Spleen (tissue), 11 donors: ENCODE measurements at regions not wholly inside any gene's neighbourhood (a gene's known extent, or its start where the extent isn't known, plus 50 kb on each side); places are given as distances from the start of the nearest gene placed in this dataset.

Experiments used
- DNase-seq: peaks from one replicate; pipeline ENCODE4 v3.0.0-alpha.2; 2020
- H3K27ac ChIP-seq, 8 donors: fragments of 200-600 bp; sonication (generic) in 7 of 8; 1 replicate in 4 of 8; 2 replicates in 4 of 8; pipeline versions ENCODE4 v1.5.0 to v1.8.0; 2016 to 2021; ENCODE audit warnings: inconsistent platforms in 4 of 8, mild to moderate bottlenecking in 4 of 8, moderate library complexity in 1 of 8
- H3K27me3 ChIP-seq, 7 donors: fragments of 200-600 bp; sonication (generic) in 6 of 7; replicated peaks in 1 of 7; 1 replicate in 4 of 7; 2 replicates in 3 of 7; pipeline versions ENCODE4 v1.5.0 to v1.8.0; 2016 to 2021; ENCODE audit warnings: inconsistent platforms in 3 of 7, mild to moderate bottlenecking in 1 of 7
- H3K36me3 ChIP-seq, 6 donors: fragments of 200-600 bp; sonication (generic) in 5 of 6; 1 replicate in 4 of 6; 2 replicates in 2 of 6; pipeline versions ENCODE4 v1.5.0 to v1.8.0; 2016 to 2021; ENCODE audit warnings: inconsistent platforms in 2 of 6
- H3K4me1 ChIP-seq, 6 donors: fragments of 200-600 bp; sonication (generic) in 5 of 6; 1 replicate in 3 of 6; 2 replicates in 3 of 6; pipeline versions ENCODE4 v1.5.0 to v1.8.0; 2016 to 2021; ENCODE audit warnings: inconsistent platforms in 3 of 6
- H3K4me3 ChIP-seq, 8 donors: fragments of 200-600 bp; sonication (generic) in 7 of 8; 1 replicate in 4 of 8; 2 replicates in 4 of 8; pipeline versions ENCODE4 v1.5.0 to v1.8.0; 2016 to 2021; ENCODE audit warnings: inconsistent platforms in 4 of 8, mild to moderate bottlenecking in 4 of 8, moderate library complexity in 2 of 8
- H3K9me3 ChIP-seq, 8 donors: fragments of 200-600 bp; sonication (generic) in 7 of 8; 1 replicate in 4 of 8; 2 replicates in 4 of 8; pipeline versions ENCODE4 v1.5.0 to v1.8.0; 2016 to 2021; ENCODE audit warnings: inconsistent platforms in 4 of 8
- POLR2A ChIP-seq, 3 donors: fragments of 450-650 bp; IDR thresholded peaks; one replicate each; pipeline ENCODE4 v1.5.1; 2017; ENCODE audit warnings: antibody characterized with exemption in 3 of 3, mild to moderate bottlenecking in 1 of 3
- POLR2AphosphoS5 ChIP-seq, 3 donors: sonication (generic); formaldehyde crosslinking; IDR thresholded peaks; one replicate each; pipeline ENCODE4 v1.5.1; 2017; ENCODE audit warnings: antibody characterized with exemption in 3 of 3
- WGBS, 5 donors: extraction: QIAGEN DNeasy Blood & Tissue Kit in 3 of 5; methylation state at CpG; one replicate each; pipeline versions ENCODE4 v1.1.5 to v1.1.7; 2013 to 2018; 5-methylcytosine and 5-hydroxymethylcytosine counted together
- intact Hi-C: fragments of 100-400 bp; cut with DNase I; formaldehyde crosslinking; loops from one replicate; pipeline ENCODE4 v1.15.0; 2023; ENCODE audit warnings: low total_unique reads
- TF ChIP-seq, protein P1 (sequence below), 11 experiments: fragments of 200-600 bp in 7 of 11; fragments of 450-650 bp in 4 of 11; sonication (generic) in 4 of 11; IDR thresholded peaks in 8 of 11; conservative IDR thresholded peaks in 3 of 11; 1 replicate in 7 of 11; 2 replicates in 4 of 11; pipeline versions ENCODE4 v1.4.0 to v1.8.0; 2016 to 2021; ENCODE audit warnings: antibody characterized with exemption in 11 of 11, inconsistent platforms in 4 of 11, mild to moderate bottlenecking in 1 of 11
- donor health status: healthy with polysubstance abuse.
- donor health status: DM: no; HTN: no; CAD: no; lungs with moderate emphysema.
- donor health status: DM: no; HTN: no; CAD: no.
- donor health status: Bipolar disorder and iron deficiency.
- donor health status: healthy.
- donor health status: DM: no; HTN: no; CAD: no.
- donor health status: DM: yes; HTN: yes; CAD: no.

DNA sequence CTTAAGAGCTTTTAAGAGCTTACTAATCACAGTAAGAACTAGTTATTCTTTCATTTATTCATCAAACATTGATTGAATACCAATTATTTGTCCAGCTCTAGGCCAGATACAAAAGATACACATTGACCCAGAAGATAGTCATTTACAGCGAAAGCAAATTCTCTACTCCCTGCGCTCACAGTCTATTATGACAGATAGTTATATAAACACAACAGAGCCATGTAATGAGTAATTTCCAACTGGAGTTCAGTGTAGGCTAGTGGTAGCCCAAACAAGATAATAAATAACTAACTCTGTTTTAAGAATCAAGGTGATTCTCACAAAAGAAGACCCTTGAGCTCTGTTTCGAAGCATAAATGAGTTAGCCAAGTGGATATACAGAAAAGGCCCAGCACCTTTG, 397.8 kb upstream of the TLE4 start:
- Histone ChIP-seq H3K9me3 (peaks cover 0 to 12% (median 2%) of the 10 kb centered on the region in 8 donors), H3K27ac (no peak overlapping the region), H3K4me1 (no peaks in the 10 kb centered on the region), H3K36me3 (no peaks in the 10 kb centered on the region), H3K4me3 (no peak overlapping the region), H3K27me3 (no peaks in the 10 kb centered on the region)
- intact Hi-C loops, result no loop called here
- no peak for DNase-seq
- 85 to 93% (median 90%) methylated on average over 3 of the region's 3 CpGs for WGBS, 5 donors
- TF ChIP-seq, protein P1, sequence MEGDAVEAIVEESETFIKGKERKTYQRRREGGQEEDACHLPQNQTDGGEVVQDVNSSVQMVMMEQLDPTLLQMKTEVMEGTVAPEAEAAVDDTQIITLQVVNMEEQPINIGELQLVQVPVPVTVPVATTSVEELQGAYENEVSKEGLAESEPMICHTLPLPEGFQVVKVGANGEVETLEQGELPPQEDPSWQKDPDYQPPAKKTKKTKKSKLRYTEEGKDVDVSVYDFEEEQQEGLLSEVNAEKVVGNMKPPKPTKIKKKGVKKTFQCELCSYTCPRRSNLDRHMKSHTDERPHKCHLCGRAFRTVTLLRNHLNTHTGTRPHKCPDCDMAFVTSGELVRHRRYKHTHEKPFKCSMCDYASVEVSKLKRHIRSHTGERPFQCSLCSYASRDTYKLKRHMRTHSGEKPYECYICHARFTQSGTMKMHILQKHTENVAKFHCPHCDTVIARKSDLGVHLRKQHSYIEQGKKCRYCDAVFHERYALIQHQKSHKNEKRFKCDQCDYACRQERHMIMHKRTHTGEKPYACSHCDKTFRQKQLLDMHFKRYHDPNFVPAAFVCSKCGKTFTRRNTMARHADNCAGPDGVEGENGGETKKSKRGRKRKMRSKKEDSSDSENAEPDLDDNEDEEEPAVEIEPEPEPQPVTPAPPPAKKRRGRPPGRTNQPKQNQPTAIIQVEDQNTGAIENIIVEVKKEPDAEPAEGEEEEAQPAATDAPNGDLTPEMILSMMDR (IDR thresholded peaks at IDR 0.05 in 8 of 11, conservative IDR thresholded peaks at IDR 0.05 in 3 of 11), result no peak
- TF ChIP-seq POLR2A (IDR thresholded peaks at IDR 0.05), result no peak
- TF ChIP-seq POLR2AphosphoS5 (IDR thresholded peaks at IDR 0.05), result no peak

DNA sequence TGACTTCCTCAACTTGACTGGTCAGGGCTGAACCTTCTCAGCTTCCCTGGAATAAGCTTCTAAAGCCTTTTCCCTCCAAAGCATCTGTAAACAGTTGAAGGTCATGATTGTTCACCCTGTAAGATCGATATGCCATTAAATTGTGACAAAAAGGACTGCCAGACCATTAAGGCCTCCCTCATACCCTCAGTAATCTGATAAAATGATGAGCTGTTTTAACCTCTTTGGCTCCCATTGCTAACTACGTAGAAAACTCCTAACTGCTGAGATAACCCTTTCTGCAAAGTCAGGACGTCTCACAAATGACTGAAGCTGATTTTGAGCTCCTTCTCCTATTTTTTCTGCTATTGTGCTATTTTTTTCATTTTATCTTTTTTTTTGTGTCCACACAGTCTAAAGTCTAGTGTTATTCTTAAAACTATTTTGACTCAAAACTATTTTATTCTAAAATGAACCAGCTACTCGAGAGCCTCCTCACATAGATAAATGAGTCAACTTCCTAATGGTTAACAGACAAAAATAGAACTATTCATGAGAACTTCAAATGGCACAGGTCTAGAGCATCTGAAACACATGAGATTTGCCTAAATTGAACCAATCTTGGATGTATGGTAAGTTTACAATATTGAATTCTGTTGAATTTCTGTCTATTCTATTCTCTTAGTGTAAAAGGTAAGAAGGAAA, 395.6 kb upstream of the TLE4 start:
- H3K4me1 ChIP-seq, result no peaks in the 10 kb centered on the region
- H3K36me3 ChIP-seq, result no peaks in the 10 kb centered on the region
- H3K9me3 ChIP-seq, result peaks cover 0 to 3% (median 0%) of the 10 kb centered on the region in 8 donors
- 50 to 69% (median 58%) methylated on average over 4 of the region's 4 CpGs for WGBS, 5 donors
- no peak overlapping the region for H3K4me3 ChIP-seq
- intact Hi-C loops, result no loop called here
- DNase-seq, result no peak
- TF ChIP-seq POLR2A (IDR thresholded peaks at IDR 0.05) (no peak), POLR2AphosphoS5 (IDR thresholded peaks at IDR 0.05) (no peak)
- TF ChIP-seq, protein P1 (IDR thresholded peaks at IDR 0.05 in 8 of 11, conservative IDR thresholded peaks at IDR 0.05 in 3 of 11), result no peak
- no peaks in the 10 kb centered on the region for H3K27me3 ChIP-seq
- no peak overlapping the region for H3K27ac ChIP-seq

DNA sequence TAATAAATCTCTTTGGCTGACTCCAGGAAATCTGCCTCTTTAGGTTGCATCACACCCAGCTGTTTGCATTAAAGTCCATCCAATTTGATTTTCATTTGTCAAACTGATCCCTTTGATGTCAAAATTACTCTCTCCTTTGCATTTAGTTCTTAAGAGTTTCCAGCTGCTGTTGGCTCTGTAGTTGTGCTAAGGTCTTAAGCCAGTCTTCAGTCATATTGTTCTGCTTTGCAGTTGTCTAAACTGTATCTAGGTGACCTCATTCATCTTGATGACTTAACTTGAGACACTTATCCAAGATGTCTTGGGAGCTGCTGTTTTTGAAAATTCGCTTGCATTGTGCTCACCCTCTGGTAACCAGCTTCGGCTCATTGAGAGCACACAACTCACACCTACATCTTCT, 386.9 kb upstream of the TLE4 start:
- Histone ChIP-seq H3K9me3 (no peaks in the 10 kb centered on the region), H3K27ac (no peak overlapping the region), H3K36me3 (no peaks in the 10 kb centered on the region), H3K4me3 (no peak overlapping the region), H3K4me1 (no peaks in the 10 kb centered on the region), H3K27me3 (no peaks in the 10 kb centered on the region)
- WGBS, 5 donors, result 61 to 73% (median 66%) methylated on average over 2 of the region's 2 CpGs
- intact Hi-C loops, result no loop called here
- DNase-seq, result no peak
- TF ChIP-seq POLR2A (IDR thresholded peaks at IDR 0.05) (no peak), POLR2AphosphoS5 (IDR thresholded peaks at IDR 0.05) (no peak)
- TF ChIP-seq, protein P1 (IDR thresholded peaks at IDR 0.05 in 8 of 11, conservative IDR thresholded peaks at IDR 0.05 in 3 of 11), result no peak

DNA sequence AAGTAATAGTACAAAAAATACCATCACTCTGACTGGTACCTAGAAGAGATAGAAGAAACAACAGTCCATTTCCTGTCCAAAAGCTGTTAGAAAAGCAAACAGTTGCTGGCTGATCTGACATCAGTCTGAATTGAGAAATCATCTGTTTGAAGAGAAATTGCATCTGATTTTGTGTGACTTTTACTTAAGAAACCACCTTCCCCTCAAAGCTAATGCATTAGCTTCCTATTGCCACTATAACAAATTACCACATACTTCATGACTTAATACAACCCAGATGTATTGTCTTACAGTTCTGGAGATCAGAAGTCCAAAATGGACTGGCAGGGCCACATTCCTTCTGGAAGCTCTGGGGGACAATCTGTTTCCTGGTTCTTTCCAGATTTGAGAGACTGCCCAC, 385.9 kb upstream of the TLE4 start:
- no peaks in the 10 kb centered on the region for H3K36me3 ChIP-seq
- intact Hi-C loops, result no loop called here
- TF ChIP-seq, protein P1 (IDR thresholded peaks at IDR 0.05 in 8 of 11, conservative IDR thresholded peaks at IDR 0.05 in 3 of 11), result no peak
- no peak for TF ChIP-seq POLR2AphosphoS5 (IDR thresholded peaks at IDR 0.05)
- no peak for TF ChIP-seq POLR2A (IDR thresholded peaks at IDR 0.05)
- H3K4me1 ChIP-seq, result no peaks in the 10 kb centered on the region
- no peak for DNase-seq
- H3K27ac ChIP-seq, result no peak overlapping the region
- no peak overlapping the region for H3K4me3 ChIP-seq
- H3K9me3 ChIP-seq, result no peaks in the 10 kb centered on the region
- no peaks in the 10 kb centered on the region for H3K27me3 ChIP-seq
